Liver (tissue), 2 donors: ENCODE measurements at regions not wholly inside any gene's neighbourhood (a gene's known extent, or its start where the extent isn't known, plus 50 kb on each side); places are given as distances from the start of the nearest gene placed in this dataset.

Experiments used
- EGR1 ChIP-seq, 2 donors: IDR thresholded peaks; 2 replicates each; pipeline ENCODE4 v1.6.1; 2016 to 2018; ENCODE audit warnings: antibody characterized with exemption in 2 of 2, low read depth in 2 of 2
- MAX ChIP-seq: IDR thresholded peaks from 2 replicates; pipeline ENCODE4 v1.6.1; 2016; ENCODE audit warnings: antibody characterized with exemption
- donor health status: healthy.

DNA sequence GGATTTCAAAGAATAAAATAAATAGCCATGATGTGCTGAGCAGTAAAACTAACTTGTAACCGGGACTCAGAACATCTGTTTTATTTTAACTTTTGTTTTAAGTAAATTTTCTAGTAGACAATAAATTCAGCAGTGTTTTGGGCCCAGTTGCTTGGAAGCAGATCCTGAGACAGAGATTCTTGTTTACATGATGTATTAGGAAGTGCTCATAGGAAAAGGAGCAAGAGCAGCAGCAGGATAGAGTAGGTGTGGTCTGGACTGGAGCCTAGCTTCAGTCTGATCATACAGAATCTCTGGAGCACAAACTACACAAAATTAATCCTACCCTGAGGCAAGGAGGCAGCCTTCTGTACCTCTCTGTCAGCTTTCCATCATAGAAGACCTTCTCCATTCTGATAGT lies 139.2 kb upstream of the CCNH start:
- TF ChIP-seq MAX, result no peak
- no peak for TF ChIP-seq EGR1 (IDR thresholded peaks at IDR 0.05; ENCODE audit: low read depth in 2 of 2)
